Small intestine (tissue), 7 donors: ENCODE measurements at regions not wholly inside any gene's neighbourhood (a gene's known extent, or its start where the extent isn't known, plus 50 kb on each side); places are given as distances from the start of the nearest gene placed in this dataset.
A peak's percentile ranks its signal among the peaks of the same experiment; 100 is the strongest.

Experiments used
- DNase-seq, 2 donors: peaks; one replicate each; pipeline versions ENCODE4 v3.0.0 to v3.0.0-alpha.2; 2013
- FAIRE-seq: peaks from 2 replicates; lab custom pipeline; 2012; peaks lifted over from hg19 to GRCh38; lab: Jason Lieb, UNC
- H3K27ac ChIP-seq, 3 donors: one replicate each; pipeline ENCODE4 v1.5.1; 2013; ENCODE audit warnings: low read length in 2 of 3, mild to moderate bottlenecking in 2 of 3, control low read depth in 1 of 3, inconsistent platforms in 1 of 3, low read depth in 1 of 3, moderate library complexity in 1 of 3
- H3K27me3 ChIP-seq, 3 donors: one replicate each; pipeline ENCODE4 v1.6.1; 2013; ENCODE audit warnings: low read length in 3 of 3, inconsistent platforms in 1 of 3; ENCODE audit not compliant: control insufficient read depth in 3 of 3, insufficient read depth in 3 of 3
- H3K36me3 ChIP-seq, 3 donors: one replicate each; pipeline ENCODE4 v1.6.1; 2013; ENCODE audit warnings: low read length in 3 of 3, inconsistent platforms in 1 of 3, low read depth in 1 of 3, mild to moderate bottlenecking in 1 of 3, moderate library complexity in 1 of 3; ENCODE audit not compliant: control insufficient read depth in 3 of 3, insufficient read depth in 2 of 3
- H3K4me1 ChIP-seq, 3 donors: one replicate each; pipeline ENCODE4 v1.6.1; 2013; ENCODE audit warnings: low read length in 2 of 3, inconsistent platforms in 1 of 3, low read depth in 1 of 3, mild to moderate bottlenecking in 1 of 3, moderate library complexity in 1 of 3; ENCODE audit not compliant: control insufficient read depth in 3 of 3, insufficient read depth in 2 of 3
- H3K4me3 ChIP-seq, 3 donors: one replicate each; pipeline ENCODE4 v1.5.1; 2013; ENCODE audit warnings: low read length in 3 of 3, control low read depth in 1 of 3, inconsistent platforms in 1 of 3, low read depth in 1 of 3, mild to moderate bottlenecking in 1 of 3, moderate library complexity in 1 of 3
- H3K9me3 ChIP-seq, 2 donors: one replicate each; pipeline ENCODE4 v1.6.1; 2013; ENCODE audit warnings: low read depth in 1 of 2, low read length in 1 of 2; ENCODE audit not compliant: control insufficient read depth in 2 of 2, insufficient read depth in 1 of 2
- WGBS, 3 donors: extraction: QIAGEN DNeasy Blood & Tissue Kit; methylation state at CpG; one replicate each; pipeline ENCODE4 v1.1.7; 2013; 5-methylcytosine and 5-hydroxymethylcytosine counted together
- donor health status: healthy with polysubstance abuse.
- donor health status: control.
- donor health status: control.
- donor health status: Bipolar disorder and iron deficiency.
- donor health status: healthy.

- FAIRE-seq (no peak), DNase-seq (peak in 1 of 2 donors; percentile 0)
- H3K4me1 ChIP-seq = no peaks in the 10 kb centered on the region
- no peaks in the 10 kb centered on the region for H3K36me3 ChIP-seq
- H3K27ac ChIP-seq = no peak overlapping the region
- H3K27me3 ChIP-seq = no peaks in the 10 kb centered on the region
- no peak overlapping the region for H3K4me3 ChIP-seq
- 6 to 38% (median 13%) methylated on average over 1 of the region's 1 CpG for WGBS, 3 donors
- no peaks in the 10 kb centered on the region for H3K9me3 ChIP-seq
Measured at GRCh38 chr4:132383571-132384199, 765.4 kb upstream of the PCDH10 start.

DNA sequence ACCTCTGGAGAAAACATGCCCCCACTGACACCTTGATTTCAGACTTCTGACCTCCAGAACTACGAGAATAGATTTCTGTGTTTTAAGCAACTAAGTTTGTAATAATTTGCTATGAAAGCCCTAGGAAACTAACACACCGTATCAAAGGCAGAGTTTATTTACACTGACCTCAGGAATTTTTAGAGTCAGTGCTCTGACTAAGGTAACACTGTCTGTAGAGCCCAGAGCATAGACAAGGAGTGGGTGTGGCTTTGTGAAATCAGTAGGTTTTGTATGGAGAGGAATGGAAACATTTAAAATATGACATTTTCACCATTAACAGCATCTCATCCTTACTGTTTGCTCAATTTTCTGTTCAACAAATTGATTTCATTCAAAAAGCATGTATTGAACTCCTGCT lies 764.4 kb upstream of the PCDH10 start:
- Histone ChIP-seq H3K27me3 (no peaks in the 10 kb centered on the region), H3K27ac (no peak overlapping the region), H3K36me3 (no peaks in the 10 kb centered on the region), H3K4me1 (no peaks in the 10 kb centered on the region), H3K9me3 (no peaks in the 10 kb centered on the region), H3K4me3 (no peak overlapping the region)
- no peak for DNase-seq
- no peak for FAIRE-seq
- WGBS, 3 donors = 24 to 65% (median 31%) methylated on average over 2 of the region's 2 CpGs

GRCh38 chr4:132386130-132386529 lies 763.0 kb upstream of the PCDH10 start:
- H3K4me1 ChIP-seq = no peaks in the 10 kb centered on the region
- DNase-seq = no peak
- no peak for FAIRE-seq
- H3K9me3 ChIP-seq = no peaks in the 10 kb centered on the region
- 88 to 89% (median 89%) methylated on average over 3 of the region's 3 CpGs for WGBS, 3 donors
- H3K27ac ChIP-seq = no peak overlapping the region
- no peaks in the 10 kb centered on the region for H3K36me3 ChIP-seq
- no peak overlapping the region for H3K4me3 ChIP-seq
- H3K27me3 ChIP-seq = no peaks in the 10 kb centered on the region

DNA sequence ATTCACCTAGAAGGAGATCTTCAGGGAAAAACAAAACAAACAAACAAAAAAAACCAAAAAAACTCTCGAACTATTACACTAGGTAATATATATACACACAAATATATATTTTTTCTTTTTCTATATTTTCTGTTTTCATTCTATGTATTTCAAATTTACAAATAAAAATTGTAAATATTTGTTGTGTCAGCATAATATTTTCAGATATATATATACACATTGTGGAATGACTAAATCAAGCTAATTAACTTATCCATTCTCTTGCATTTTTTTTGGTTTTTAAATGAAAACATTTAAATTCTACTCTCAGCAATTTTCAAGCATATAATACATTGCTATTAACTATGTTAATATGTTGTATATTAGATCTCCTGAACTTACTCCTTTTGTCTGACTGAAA lies 762.0 kb upstream of the PCDH10 start:
- no peaks in the 10 kb centered on the region for H3K4me1 ChIP-seq
- H3K36me3 ChIP-seq = no peaks in the 10 kb centered on the region
- WGBS, 3 donors = 60 to 66% (median 60%) methylated on average over 1 of the region's 1 CpG
- H3K27me3 ChIP-seq = no peaks in the 10 kb centered on the region
- no peaks in the 10 kb centered on the region for H3K9me3 ChIP-seq
- FAIRE-seq (no peak), DNase-seq (no peak)
- H3K27ac ChIP-seq = no peak overlapping the region
- no peak overlapping the region for H3K4me3 ChIP-seq

DNA sequence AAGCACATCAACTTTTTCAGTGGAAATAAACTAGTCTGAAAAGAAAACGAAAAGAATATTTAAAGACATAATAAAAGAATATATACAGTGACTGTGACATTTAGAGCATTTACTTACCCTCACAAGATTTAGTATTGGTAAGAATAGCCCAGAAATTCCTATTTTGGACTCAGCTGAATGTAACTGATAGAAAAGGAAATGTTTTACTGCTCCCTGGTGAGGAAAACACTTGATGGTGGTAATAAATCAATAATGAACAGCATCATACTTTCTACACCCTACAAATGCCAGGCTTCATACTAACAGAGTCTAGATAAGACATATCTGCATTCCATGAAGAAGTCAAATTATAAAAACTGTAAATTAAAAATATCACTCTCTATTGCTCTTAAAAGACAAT lies 753.5 kb upstream of the PCDH10 start:
- no peaks in the 10 kb centered on the region for H3K4me1 ChIP-seq
- FAIRE-seq (no peak), DNase-seq (no peak)
- no peaks in the 10 kb centered on the region for H3K27me3 ChIP-seq
- H3K4me3 ChIP-seq = no peak overlapping the region
- no peaks in the 10 kb centered on the region for H3K9me3 ChIP-seq
- no peak overlapping the region for H3K27ac ChIP-seq
- H3K36me3 ChIP-seq = no peaks in the 10 kb centered on the region
- 47 to 77% (median 62%) methylated on average over 1 of the region's 1 CpG for WGBS, 3 donors

GRCh38 chr4:132396636-132397035 lies 752.5 kb upstream of the PCDH10 start:
- DNase-seq = no peak
- no peak for FAIRE-seq
- Histone ChIP-seq H3K27me3 (no peaks in the 10 kb centered on the region), H3K27ac (no peak overlapping the region), H3K4me1 (no peaks in the 10 kb centered on the region), H3K4me3 (no peak overlapping the region), H3K36me3 (no peaks in the 10 kb centered on the region), H3K9me3 (no peaks in the 10 kb centered on the region)
- WGBS, 3 donors = 52 to 61% (median 58%) methylated on average over 1 of the region's 1 CpG

DNA sequence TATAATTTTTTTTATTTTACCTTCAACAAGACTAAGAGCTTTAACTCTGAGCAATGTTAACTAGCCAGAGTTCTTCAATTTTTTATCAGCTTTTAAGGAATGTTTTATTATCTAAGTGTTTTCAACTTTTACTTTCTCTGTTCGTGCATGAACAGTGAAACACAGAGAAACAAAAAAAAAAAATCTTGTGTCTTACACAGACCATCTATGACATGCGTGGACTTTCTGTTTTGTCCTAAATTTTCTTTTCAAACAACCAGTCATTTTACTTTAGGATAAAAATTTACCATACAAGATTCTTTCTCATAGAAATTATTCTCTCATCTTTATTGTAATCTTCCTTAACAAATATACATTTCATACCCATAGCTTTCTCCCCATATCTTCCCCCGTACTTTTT lies 731.9 kb upstream of the PCDH10 start:
- H3K4me1 ChIP-seq = no peaks in the 10 kb centered on the region
- H3K4me3 ChIP-seq = no peak overlapping the region
- 55 to 73% (median 62%) methylated on average over 3 of the region's 3 CpGs for WGBS, 3 donors
- peaks cover 0 to 18% of the 10 kb centered on the region in 2 donors for H3K9me3 ChIP-seq
- H3K27me3 ChIP-seq = no peaks in the 10 kb centered on the region
- H3K27ac ChIP-seq = no peak overlapping the region
- DNase-seq (no peak), FAIRE-seq (no peak)
- H3K36me3 ChIP-seq = no peaks in the 10 kb centered on the region

DNA sequence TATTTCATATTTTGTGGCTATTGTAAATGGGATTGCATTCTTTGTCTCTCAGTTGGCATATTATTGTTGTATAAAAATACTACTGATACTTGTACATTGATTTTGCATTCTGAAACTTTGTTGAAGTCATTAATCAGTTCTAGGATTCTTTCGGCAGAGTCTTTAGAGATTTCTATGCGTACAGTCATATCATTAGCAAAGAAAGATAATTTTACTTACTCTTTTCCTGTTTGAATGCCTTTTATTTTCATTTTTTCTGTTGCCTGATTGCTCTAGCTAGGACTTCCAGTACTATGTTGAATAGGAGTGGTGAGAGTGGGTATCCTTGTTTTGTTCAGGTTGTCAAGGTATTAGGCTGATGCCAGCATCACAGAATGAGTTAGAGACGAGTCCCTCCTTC lies 722.0 kb upstream of the PCDH10 start:
- FAIRE-seq = no peak
- Histone ChIP-seq H3K9me3 (peaks cover 1 to 7% of the 10 kb centered on the region in 2 donors), H3K4me1 (no peaks in the 10 kb centered on the region), H3K27ac (no peak overlapping the region), H3K27me3 (no peaks in the 10 kb centered on the region), H3K4me3 (no peak overlapping the region), H3K36me3 (no peaks in the 10 kb centered on the region)
- DNase-seq = no peak
- 65 to 76% (median 66%) methylated on average over 3 of the region's 3 CpGs for WGBS, 3 donors

DNA sequence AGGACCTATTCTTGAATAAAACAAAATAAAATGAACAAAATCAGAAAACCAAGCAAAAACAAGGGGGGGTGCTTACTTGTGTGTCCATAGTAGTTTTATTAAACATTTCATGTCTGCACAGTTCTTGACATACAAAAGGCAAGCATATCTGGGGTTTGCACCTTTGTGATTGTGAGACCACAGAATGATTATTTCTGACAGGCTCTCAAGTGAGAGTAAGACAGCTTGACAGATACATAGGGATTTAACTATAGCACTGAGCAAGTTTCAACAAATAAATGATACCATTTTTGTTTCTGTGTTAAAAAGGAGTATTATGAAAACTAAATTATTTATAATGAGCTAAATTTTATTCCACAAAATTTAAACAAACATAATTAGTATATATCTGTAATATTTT lies 712.0 kb upstream of the PCDH10 start:
- no peaks in the 10 kb centered on the region for H3K27me3 ChIP-seq
- H3K4me1 ChIP-seq = no peaks in the 10 kb centered on the region
- H3K9me3 ChIP-seq = no peaks in the 10 kb centered on the region
- DNase-seq = no peak
- H3K27ac ChIP-seq = no peak overlapping the region
- H3K4me3 ChIP-seq = no peak overlapping the region
- H3K36me3 ChIP-seq = no peaks in the 10 kb centered on the region
- FAIRE-seq = no peak
